GM19043 (cell line): ENCODE measurements at regions not wholly inside any gene's neighbourhood (a gene's known extent, or its start where the extent isn't known, plus 50 kb on each side); places are given as distances from the start of the nearest gene placed in this dataset.
"Not testable (repeated sequence)": the region's sequence is repeated elsewhere in the genome, so short reads cannot be mapped to it uniquely, and the experiment has no call there.

Experiments
- ATAC-seq: cut with Tn5 transposase; IDR thresholded peaks from one replicate; pipeline ENCODE4 v1.9.1; 2021; ENCODE audit warnings: low read depth; ENCODE audit not compliant: unreplicated experiment

GRCh38 chr7:156055206-156055822, 243.1 kb upstream of the SHH start:
- ATAC-seq: no peak

GRCh38 chr7:156051884-156052283, 239.6 kb upstream of the SHH start:
- no peak for ATAC-seq

- ATAC-seq: no peak
Observed at GRCh38 chr7:156050636-156051569, 238.6 kb upstream of the SHH start.

- no peak for ATAC-seq
Observed at GRCh38 chr7:156049366-156049765, 237.1 kb upstream of the SHH start.

GRCh38 chr7:156046031-156046560, 233.8 kb upstream of the SHH start:
- ATAC-seq: no peak

GRCh38 chr7:156043416-156044178, 231.3 kb upstream of the SHH start:
- no peak for ATAC-seq

- ATAC-seq: no peak
Observed at GRCh38 chr7:156041398-156041797, 229.1 kb upstream of the SHH start.

GRCh38 chr7:156039971-156040677, 227.9 kb upstream of the SHH start:
- ATAC-seq: no peak

GRCh38 chr7:156039194-156039593, 226.9 kb upstream of the SHH start:
- no peak for ATAC-seq

GRCh38 chr7:156038345-156038744, 226.1 kb upstream of the SHH start:
- ATAC-seq: no peak

- ATAC-seq: no peak
Observed at GRCh38 chr7:156036153-156036552, 223.9 kb upstream of the SHH start.

GRCh38 chr7:156035387-156035786, 223.1 kb upstream of the SHH start:
- not testable (repeated sequence) for ATAC-seq

GRCh38 chr7:156034397-156034796, 222.1 kb upstream of the SHH start:
- ATAC-seq: peak; percentile 88

GRCh38 chr7:156032973-156033372, 220.7 kb upstream of the SHH start:
- no peak for ATAC-seq

GRCh38 chr7:156031679-156032478, 219.6 kb upstream of the SHH start:
- no peak for ATAC-seq

GRCh38 chr7:156029460-156030007, 217.3 kb upstream of the SHH start:
- ATAC-seq: no peak

- no peak for ATAC-seq
Observed at GRCh38 chr7:156028521-156028920, 216.3 kb upstream of the SHH start.

GRCh38 chr7:156027821-156028220, 215.6 kb upstream of the SHH start:
- ATAC-seq: no peak

GRCh38 chr7:156026603-156027002, 214.3 kb upstream of the SHH start:
- no peak for ATAC-seq
